Ascending aorta (tissue), 2 donors: ENCODE measurements at regions not wholly inside any gene's neighbourhood (a gene's known extent, or its start where the extent isn't known, plus 50 kb on each side); places are given as distances from the start of the nearest gene placed in this dataset.

Source experiments
- DNase-seq, 2 donors: peaks; one replicate each; pipeline ENCODE4 v3.0.0-alpha.2; 2019; ENCODE audit warnings: low spot score in 2 of 2
- H3K27ac ChIP-seq, 2 donors: fragments of 200-600 bp; sonication (generic); one replicate each; pipeline ENCODE4 v1.5.1; 2016 to 2017; ENCODE audit warnings: mild to moderate bottlenecking in 1 of 2
- H3K27me3 ChIP-seq: fragments of 200-600 bp; sonication (generic); one replicate; pipeline ENCODE4 v1.5.1; 2017
- H3K36me3 ChIP-seq, 2 donors: fragments of 200-600 bp; sonication (generic); one replicate each; pipeline ENCODE4 v1.5.1; 2016
- H3K4me1 ChIP-seq, 2 donors: fragments of 200-600 bp; sonication (generic); one replicate each; pipeline ENCODE4 v1.5.1; 2016 to 2017; ENCODE audit warnings: mild to moderate bottlenecking in 1 of 2
- H3K4me3 ChIP-seq, 2 donors: fragments of 200-600 bp; sonication (generic); one replicate each; pipeline ENCODE4 v1.5.1; 2016 to 2017; ENCODE audit warnings: mild to moderate bottlenecking in 1 of 2
- H3K9me3 ChIP-seq, 2 donors: fragments of 200-600 bp; sonication (generic); one replicate each; pipeline ENCODE4 v1.5.1; 2016
- intact Hi-C: fragments of 100-400 bp; cut with DNase I; formaldehyde crosslinking; loops from one replicate; pipeline ENCODE4 v1.15.1; 2023
- TF ChIP-seq, protein P1 (sequence below), 3 experiments: fragments of 200-600 bp in 2 of 3; fragments of 450-650 bp in 1 of 3; sonication (generic) in 2 of 3; IDR thresholded peaks; one replicate each; pipeline ENCODE4 v1.5.1; 2016 to 2019; ENCODE audit warnings: antibody characterized with exemption in 3 of 3, mild to moderate bottlenecking in 1 of 3, moderate library complexity in 1 of 3

DNA sequence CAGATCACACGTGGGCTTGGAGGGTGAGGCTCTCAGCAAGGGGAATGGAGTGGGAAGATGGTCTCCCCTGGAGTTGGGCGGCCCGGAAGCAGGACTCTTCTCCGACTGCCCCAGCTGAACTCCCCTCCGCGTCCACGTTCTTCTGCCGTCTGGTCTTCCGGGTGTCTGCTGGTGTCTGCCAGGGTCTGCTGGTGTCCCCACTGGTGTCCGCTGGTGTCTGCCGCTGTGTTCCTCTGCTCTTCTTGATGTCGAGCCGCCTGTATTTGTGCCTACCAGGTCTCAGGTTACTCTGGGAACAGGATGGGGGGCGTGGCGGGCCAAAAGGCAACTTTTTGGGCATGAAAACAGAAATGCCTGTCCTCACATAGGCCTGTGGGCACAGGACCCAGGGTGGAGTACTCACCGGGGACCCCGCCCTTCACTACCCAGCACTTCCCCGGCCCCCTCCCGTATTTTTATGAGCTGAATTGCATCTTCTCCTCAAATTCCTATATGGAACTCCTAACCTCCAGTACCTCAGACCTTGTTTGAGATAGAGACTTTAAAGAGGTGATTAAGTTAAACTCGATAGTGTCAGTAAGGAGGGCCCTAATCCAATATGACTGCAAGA is 675.4 kb downstream of the SEMA5A start:
- no peaks in the 10 kb centered on the region for H3K9me3 ChIP-seq
- no peaks in the 10 kb centered on the region for H3K36me3 ChIP-seq
- intact Hi-C loops, result no loop called here
- no peak overlapping the region for H3K27ac ChIP-seq
- TF ChIP-seq, protein P1, sequence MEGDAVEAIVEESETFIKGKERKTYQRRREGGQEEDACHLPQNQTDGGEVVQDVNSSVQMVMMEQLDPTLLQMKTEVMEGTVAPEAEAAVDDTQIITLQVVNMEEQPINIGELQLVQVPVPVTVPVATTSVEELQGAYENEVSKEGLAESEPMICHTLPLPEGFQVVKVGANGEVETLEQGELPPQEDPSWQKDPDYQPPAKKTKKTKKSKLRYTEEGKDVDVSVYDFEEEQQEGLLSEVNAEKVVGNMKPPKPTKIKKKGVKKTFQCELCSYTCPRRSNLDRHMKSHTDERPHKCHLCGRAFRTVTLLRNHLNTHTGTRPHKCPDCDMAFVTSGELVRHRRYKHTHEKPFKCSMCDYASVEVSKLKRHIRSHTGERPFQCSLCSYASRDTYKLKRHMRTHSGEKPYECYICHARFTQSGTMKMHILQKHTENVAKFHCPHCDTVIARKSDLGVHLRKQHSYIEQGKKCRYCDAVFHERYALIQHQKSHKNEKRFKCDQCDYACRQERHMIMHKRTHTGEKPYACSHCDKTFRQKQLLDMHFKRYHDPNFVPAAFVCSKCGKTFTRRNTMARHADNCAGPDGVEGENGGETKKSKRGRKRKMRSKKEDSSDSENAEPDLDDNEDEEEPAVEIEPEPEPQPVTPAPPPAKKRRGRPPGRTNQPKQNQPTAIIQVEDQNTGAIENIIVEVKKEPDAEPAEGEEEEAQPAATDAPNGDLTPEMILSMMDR (IDR thresholded peaks at IDR 0.05), result no peak
- H3K27me3 ChIP-seq, result no peaks in the 10 kb centered on the region
- no peak for DNase-seq
- no peak overlapping the region for H3K4me3 ChIP-seq
- H3K4me1 ChIP-seq, result no peaks in the 10 kb centered on the region

DNA sequence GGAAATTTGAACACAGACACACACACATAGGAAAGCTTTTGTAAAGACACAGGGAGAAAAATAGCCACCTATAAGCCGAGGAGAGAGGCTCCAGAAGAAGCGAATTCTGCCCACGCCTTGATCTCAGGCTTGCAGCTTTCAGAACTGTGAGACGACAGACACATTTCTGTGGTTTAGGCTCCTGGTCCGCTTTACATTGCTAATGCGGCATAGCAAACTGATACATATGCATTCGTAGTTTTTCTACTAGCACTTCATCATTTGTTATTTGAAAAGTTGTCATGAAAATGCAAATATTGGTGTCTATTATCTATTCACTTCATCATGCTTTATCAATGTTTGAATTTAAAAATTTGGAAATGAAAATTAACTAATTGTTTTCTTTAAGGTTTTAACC is 674.9 kb downstream of the SEMA5A start:
- Histone ChIP-seq H3K4me3 (no peak overlapping the region), H3K27me3 (no peaks in the 10 kb centered on the region), H3K27ac (no peak overlapping the region), H3K9me3 (no peaks in the 10 kb centered on the region), H3K4me1 (no peaks in the 10 kb centered on the region), H3K36me3 (no peaks in the 10 kb centered on the region)
- intact Hi-C loops, result no loop called here
- DNase-seq, result no peak
- TF ChIP-seq, protein P1 (IDR thresholded peaks at IDR 0.05), result no peak

DNA sequence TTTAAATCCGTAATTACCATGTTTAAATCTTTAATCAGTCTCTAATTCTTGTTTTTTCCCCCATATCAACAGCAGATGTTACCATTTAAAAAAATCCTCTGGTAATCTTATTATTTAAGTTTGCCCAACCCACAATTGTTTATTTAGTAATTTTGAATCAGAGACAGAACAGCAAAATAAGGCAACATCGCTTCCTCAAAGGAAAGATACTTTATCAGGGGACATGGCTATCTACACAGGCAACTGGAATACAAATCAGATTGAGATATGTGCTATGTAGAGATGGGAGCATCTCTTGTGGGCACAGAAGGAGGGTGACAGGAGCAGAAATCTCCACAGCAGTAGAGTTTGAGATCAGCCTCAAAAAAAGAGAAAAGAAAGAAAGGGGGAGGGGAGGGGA is 674.4 kb downstream of the SEMA5A start:
- H3K27ac ChIP-seq, result no peak overlapping the region
- DNase-seq, result no peak
- H3K27me3 ChIP-seq, result no peaks in the 10 kb centered on the region
- TF ChIP-seq, protein P1 (IDR thresholded peaks at IDR 0.05), result no peak
- intact Hi-C loops, result no loop called here
- H3K9me3 ChIP-seq, result no peaks in the 10 kb centered on the region
- H3K4me3 ChIP-seq, result no peak overlapping the region
- no peaks in the 10 kb centered on the region for H3K4me1 ChIP-seq
- no peaks in the 10 kb centered on the region for H3K36me3 ChIP-seq

DNA sequence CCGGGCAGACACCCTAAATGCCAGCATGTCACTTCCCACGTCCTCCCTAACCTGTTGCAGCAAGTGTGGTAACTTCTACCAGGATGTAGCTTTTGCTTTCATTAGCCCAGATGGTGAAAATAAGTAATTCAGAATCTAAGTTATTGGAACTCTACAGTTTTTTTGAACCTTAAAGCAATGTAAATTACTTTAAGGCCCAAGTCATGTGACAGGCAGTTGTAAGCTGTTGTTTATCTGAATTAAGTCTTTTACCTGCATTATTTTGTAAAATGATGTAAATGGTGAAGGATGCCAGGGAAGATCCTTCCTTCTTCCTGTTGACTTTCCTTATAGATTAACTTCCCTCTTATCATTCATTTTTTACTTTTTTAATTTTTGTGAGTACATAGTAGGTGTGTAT is 670.2 kb downstream of the SEMA5A start:
- intact Hi-C loops, result no loop called here
- H3K4me1 ChIP-seq, result no peaks in the 10 kb centered on the region
- no peaks in the 10 kb centered on the region for H3K9me3 ChIP-seq
- no peak overlapping the region for H3K27ac ChIP-seq
- TF ChIP-seq, protein P1 (IDR thresholded peaks at IDR 0.05), result no peak
- H3K27me3 ChIP-seq, result no peaks in the 10 kb centered on the region
- no peak overlapping the region for H3K4me3 ChIP-seq
- DNase-seq, result no peak
- no peaks in the 10 kb centered on the region for H3K36me3 ChIP-seq

DNA sequence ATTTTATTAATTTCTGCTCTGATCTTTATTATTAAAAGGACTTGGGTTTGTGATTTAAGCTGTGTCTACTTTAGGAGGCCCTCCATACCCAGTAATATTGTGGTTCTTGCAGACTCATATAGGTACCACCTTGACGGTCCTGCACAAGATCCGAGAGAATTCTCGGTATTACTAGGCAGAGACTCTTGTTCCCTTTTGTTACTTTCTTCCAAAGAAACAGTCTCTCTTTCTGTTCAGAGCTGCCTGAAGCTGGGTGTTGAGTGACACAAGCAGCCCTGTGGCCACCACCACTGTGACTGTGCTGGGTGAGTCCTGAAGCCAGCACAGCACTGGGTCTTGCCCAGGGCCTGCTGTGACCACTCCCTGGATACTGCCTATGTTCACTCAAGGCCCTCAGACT is 666.6 kb downstream of the SEMA5A start:
- no peaks in the 10 kb centered on the region for H3K27me3 ChIP-seq
- H3K4me3 ChIP-seq, result no peak overlapping the region
- TF ChIP-seq, protein P1 (IDR thresholded peaks at IDR 0.05), result no peak
- H3K4me1 ChIP-seq, result no peaks in the 10 kb centered on the region
- intact Hi-C loops, result no loop called here
- H3K27ac ChIP-seq, result no peak overlapping the region
- no peaks in the 10 kb centered on the region for H3K9me3 ChIP-seq
- H3K36me3 ChIP-seq, result no peaks in the 10 kb centered on the region
- no peak for DNase-seq

DNA sequence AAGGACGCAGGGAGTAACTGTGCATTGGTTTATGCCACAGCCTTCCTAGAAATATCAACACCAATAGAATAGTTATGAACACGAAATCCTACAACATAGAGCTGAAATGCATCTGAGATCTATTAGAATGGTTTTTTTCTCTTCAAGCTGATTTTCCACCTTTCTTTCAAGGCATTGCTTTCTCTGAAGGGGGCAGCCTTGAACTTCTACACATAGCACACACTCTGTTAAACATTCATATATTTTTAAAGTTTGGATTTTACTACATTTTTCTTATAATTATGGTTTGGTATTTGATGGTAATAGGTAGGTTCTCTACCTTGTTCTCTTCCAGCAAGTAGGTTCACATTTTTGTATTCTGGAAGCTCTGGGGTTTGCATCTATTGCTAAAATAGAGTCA is 661.8 kb downstream of the SEMA5A start:
- no peak overlapping the region for H3K27ac ChIP-seq
- H3K27me3 ChIP-seq, result no peaks in the 10 kb centered on the region
- no peaks in the 10 kb centered on the region for H3K4me1 ChIP-seq
- no peak for DNase-seq
- H3K4me3 ChIP-seq, result no peak overlapping the region
- H3K36me3 ChIP-seq, result no peaks in the 10 kb centered on the region
- TF ChIP-seq, protein P1 (IDR thresholded peaks at IDR 0.05), result no peak
- intact Hi-C loops, result no loop called here
- H3K9me3 ChIP-seq, result no peaks in the 10 kb centered on the region
